H1 (cell line): ENCODE measurements at regions not wholly inside any gene's neighbourhood (a gene's known extent, or its start where the extent isn't known, plus 50 kb on each side); places are given as distances from the start of the nearest gene placed in this dataset.

Source experiments
- CTCF ChIA-PET: fragments of 300-600 bp; sonication (Branson Sonifier 250); formaldehyde crosslinking; loops from one replicate; lab custom pipeline; 2021; ENCODE audit not compliant: partially characterized antibody; lab: Charles Lee
- POLR2A ChIA-PET: fragments of 300-600 bp; sonication (Branson Sonifier 250); formaldehyde crosslinking; loops from one replicate; lab custom pipeline; 2021; ENCODE audit warnings: inconsistent platforms; ENCODE audit not compliant: partially characterized antibody; lab: Charles Lee
- DNase-seq, 2 experiments: peaks; one replicate each; pipeline versions ENCODE4 v3.0.0 to v3.0.0-alpha.2; 2010 to 2022; ENCODE audit warnings: low spot score in 2 of 2, low read depth in 1 of 2, mixed read lengths in 1 of 2
- FAIRE-seq: peaks from 2 replicates; lab custom pipeline; 2011; peaks lifted over from hg19 to GRCh38; lab: Jason Lieb, UNC
- H2AFZ ChIP-seq: 2 replicates; pipeline ENCODE4 v1.8.1; 2012; ENCODE audit warnings: low read length, inconsistent platforms
- H2AK5ac ChIP-seq: 2 replicates; pipeline ENCODE4 v1.6.1; 2013; ENCODE audit warnings: low read depth, low read length
- H2BK120ac ChIP-seq: replicated peaks from 2 replicates; pipeline ENCODE3; 2013; ENCODE audit warnings: low read depth, low read length, inconsistent platforms
- H2BK12ac ChIP-seq: 2 replicates; pipeline ENCODE4 v1.6.1; 2013; ENCODE audit warnings: low read depth, low read length
- H2BK15ac ChIP-seq: 2 replicates; pipeline ENCODE4 v1.6.1; 2013; ENCODE audit warnings: low read length
- H2BK20ac ChIP-seq: 2 replicates; pipeline ENCODE4 v1.6.1; 2013; ENCODE audit warnings: low read length
- H2BK5ac ChIP-seq: 2 replicates; pipeline ENCODE4 v1.6.1; 2013; ENCODE audit warnings: low read depth, low read length
- H3K14ac ChIP-seq: 2 replicates; pipeline ENCODE4 v1.6.1; 2013; ENCODE audit warnings: inconsistent platforms; ENCODE audit not compliant: insufficient read length
- H3K18ac ChIP-seq: 2 replicates; pipeline ENCODE4 v1.6.1; 2013; ENCODE audit warnings: low read length; ENCODE audit errors: extremely low read depth
- H3K23ac ChIP-seq: 2 replicates; pipeline ENCODE4 v1.6.1; 2013; ENCODE audit warnings: inconsistent platforms; ENCODE audit not compliant: insufficient read length
- H3K23me2 ChIP-seq: 2 replicates; pipeline ENCODE4 v1.6.1; 2013; ENCODE audit warnings: low read depth, low read length
- H3K27ac ChIP-seq: 2 replicates; pipeline ENCODE4 v1.6.1; 2011; ENCODE audit warnings: low read depth, low read length, inconsistent platforms
- H3K27me3 ChIP-seq, 4 experiments: replicated peaks in 1 of 4; 1 replicate in 1 of 4; 2 replicates in 3 of 4; pipeline versions ENCODE4 v1.6.1 to v1.8.1; 2011 to 2013; ENCODE audit warnings: low read length in 3 of 4, mild to moderate bottlenecking in 3 of 4, inconsistent platforms in 2 of 4, mixed read lengths in 2 of 4, moderate library complexity in 1 of 4; ENCODE audit not compliant: control insufficient read depth in 3 of 4, insufficient read depth in 3 of 4; ENCODE audit errors: extremely low read depth in 1 of 4
- H3K36me3 ChIP-seq, 4 experiments: 2 replicates each; pipeline versions ENCODE4 v1.6.1 to v1.8.1; 2011 to 2013; ENCODE audit warnings: mild to moderate bottlenecking in 4 of 4, low read length in 3 of 4, moderate library complexity in 2 of 4, control low read depth in 1 of 4, inconsistent platforms in 1 of 4; ENCODE audit not compliant: insufficient read depth in 4 of 4, control insufficient read depth in 2 of 4
- H3K4ac ChIP-seq: replicated peaks from 2 replicates; pipeline ENCODE3; 2013; ENCODE audit warnings: low read length, low read depth, mixed read lengths, inconsistent platforms; ENCODE audit not compliant: insufficient read length
- H3K4me1 ChIP-seq, 4 experiments: replicated peaks in 1 of 4; 1 replicate in 1 of 4; 2 replicates in 3 of 4; pipeline versions ENCODE4 v1.6.1 to v1.8.1; 2011 to 2013; ENCODE audit warnings: low read length in 3 of 4, inconsistent platforms in 2 of 4, mixed read lengths in 1 of 4; ENCODE audit not compliant: insufficient read depth in 4 of 4, control insufficient read depth in 3 of 4
- H3K4me2 ChIP-seq, 2 experiments: 2 replicates each; pipeline versions ENCODE4 v1.6.1 to v1.8.1; 2011 to 2013; ENCODE audit warnings: low read depth in 2 of 2, low read length in 2 of 2, control low read depth in 1 of 2, inconsistent platforms in 1 of 2, mild to moderate bottlenecking in 1 of 2; ENCODE audit not compliant: insufficient read depth in 1 of 2
- H3K4me3 ChIP-seq, 4 experiments: fragments of 200-600, 300-600 bp in 1 of 4; sonication (generic), shearing (Covaris generic), sonication (Bioruptor Twin) in 1 of 4; 2 replicates each; pipeline versions ENCODE4 v1.5.1 to v1.8.1; 2011 to 2016; ENCODE audit warnings: low read length in 4 of 4, low read depth in 3 of 4, control low read depth in 2 of 4, inconsistent platforms in 2 of 4, mild to moderate bottlenecking in 2 of 4, mixed read lengths in 1 of 4, moderate library complexity in 1 of 4; ENCODE audit not compliant: insufficient read depth in 2 of 4; ENCODE audit errors: extremely low read depth in 1 of 4
- H3K56ac ChIP-seq: replicated peaks from 2 replicates; pipeline ENCODE3; 2013; ENCODE audit warnings: low read depth, mild to moderate bottlenecking, mixed read lengths, low read length, inconsistent platforms; ENCODE audit not compliant: insufficient read length
- H3K79me1 ChIP-seq: 2 replicates; pipeline ENCODE4 v1.6.1; 2013; ENCODE audit warnings: low read depth, low read length, control low read depth
- H3K79me2 ChIP-seq, 2 experiments: 2 replicates each; pipeline versions ENCODE4 v1.6.1 to v1.8.1; 2012 to 2013; ENCODE audit warnings: low read length in 2 of 2, mild to moderate bottlenecking in 2 of 2, inconsistent platforms in 1 of 2; ENCODE audit not compliant: insufficient read depth in 2 of 2, control insufficient read depth in 1 of 2
- H3K9ac ChIP-seq, 4 experiments: replicated peaks in 1 of 4; 1 replicate in 1 of 4; 2 replicates in 3 of 4; pipeline versions ENCODE4 v1.6.1 to v1.8.1; 2011 to 2013; ENCODE audit warnings: low read depth in 3 of 4, low read length in 3 of 4, control low read depth in 2 of 4, mild to moderate bottlenecking in 2 of 4, moderate library complexity in 2 of 4, inconsistent platforms in 1 of 4; ENCODE audit errors: extremely low read depth in 1 of 4
- H3K9me3 ChIP-seq, 2 experiments: 2 replicates each; pipeline versions ENCODE4 v1.6.1 to v1.8.1; 2012 to 2013; ENCODE audit warnings: mild to moderate bottlenecking in 2 of 2, moderate library complexity in 2 of 2, control low read depth in 1 of 2, inconsistent platforms in 1 of 2, low read depth in 1 of 2, low read length in 1 of 2, mixed read lengths in 1 of 2; ENCODE audit not compliant: insufficient read depth in 2 of 2
- H4K20me1 ChIP-seq, 2 experiments: replicated peaks in 1 of 2; 2 replicates each; pipeline versions ENCODE3 to v1.8.1; 2011 to 2013; ENCODE audit warnings: inconsistent platforms in 2 of 2, low read length in 2 of 2, mild to moderate bottlenecking in 1 of 2; ENCODE audit not compliant: insufficient read depth in 2 of 2, control insufficient read depth in 1 of 2
- H4K5ac ChIP-seq: 2 replicates; pipeline ENCODE4 v1.6.1; 2013; ENCODE audit warnings: low read length, low read depth, mixed read lengths, inconsistent platforms; ENCODE audit not compliant: insufficient read length
- H4K8ac ChIP-seq: 2 replicates; pipeline ENCODE4 v1.8.0; 2013; ENCODE audit warnings: mild to moderate bottlenecking, moderate library complexity, low read length, inconsistent platforms; ENCODE audit not compliant: insufficient read depth; ENCODE audit errors: extremely low read depth
- H4K91ac ChIP-seq: replicated peaks from 2 replicates; pipeline ENCODE3; 2013; ENCODE audit warnings: low read length, mixed read lengths, inconsistent platforms; ENCODE audit not compliant: insufficient read length
- ATF2 ChIP-seq: IDR thresholded peaks from 2 replicates; pipeline ENCODE4 v1.6.1; 2012; ENCODE audit warnings: low read length, inconsistent platforms
- BCL11A ChIP-seq, 2 experiments: IDR thresholded peaks; one replicate each; pipeline ENCODE4 v1.6.1; 2011; ENCODE audit warnings: low read depth in 2 of 2, low read length in 2 of 2, mild to moderate bottlenecking in 2 of 2
- CHD1 ChIP-seq: IDR thresholded peaks from 2 replicates; pipeline ENCODE4 v1.6.1; 2012; ENCODE audit warnings: low read depth, low read length, improper control_type of control experiment
- EP300 ChIP-seq, 2 experiments: IDR thresholded peaks; 1 replicate in 1 of 2; 2 replicates in 1 of 2; pipeline ENCODE4 v1.6.1; 2011 to 2012; ENCODE audit warnings: low read depth in 2 of 2, low read length in 2 of 2, mild to moderate bottlenecking in 2 of 2, borderline replicate concordance in 1 of 2, inconsistent platforms in 1 of 2, moderate library complexity in 1 of 2
- JUND ChIP-seq: IDR thresholded peaks from 2 replicates; pipeline ENCODE4 v1.6.1; 2011; ENCODE audit warnings: mild to moderate bottlenecking, improper control_type of control experiment, low read length
- KDM5A ChIP-seq: fragments of 200-600 bp; IDR thresholded peaks from 2 replicates; pipeline ENCODE4 v1.7.1; 2012; ENCODE audit warnings: mild to moderate bottlenecking, low read length, inconsistent platforms, mixed read lengths
- POU5F1 ChIP-seq: IDR thresholded peaks from 2 replicates; pipeline ENCODE4 v1.6.1; 2011; ENCODE audit warnings: low read depth, mild to moderate bottlenecking, low read length, moderate library complexity
- TAF1 ChIP-seq: IDR thresholded peaks from 2 replicates; pipeline ENCODE4 v1.6.1; 2011; ENCODE audit warnings: mild to moderate bottlenecking, low read depth, low read length
- TBP ChIP-seq: IDR thresholded peaks from 2 replicates; pipeline ENCODE4 v1.6.1; 2011; ENCODE audit warnings: low read depth, low read length, improper control_type of control experiment
- TEAD4 ChIP-seq: IDR thresholded peaks from 2 replicates; pipeline ENCODE4 v1.6.1; 2012; ENCODE audit warnings: low read depth, low read length, inconsistent platforms, mixed read lengths
- YY1 ChIP-seq: IDR thresholded peaks from 2 replicates; pipeline ENCODE4 v1.6.1; 2011; ENCODE audit warnings: low read depth, mild to moderate bottlenecking, low read length
- WGBS, 2 experiments: shearing (Covaris generic) in 1 of 2; methylation state at CpG; one replicate each; pipeline versions ENCODE4 v1.1.6 to v1.1.7; 2013 to 2015; ENCODE audit warnings: low lambda C conversion rate in 2 of 2, mixed read lengths in 2 of 2, inconsistent platforms in 1 of 2, low coverage in 1 of 2, missing lambda C conversion rate in 1 of 2; ENCODE audit not compliant: insufficient replicate concordance in 2 of 2, insufficient coverage in 1 of 2, insufficient read length in 1 of 2; ENCODE audit errors: extremely low coverage in 1 of 2, missing lambda C conversion rate in 1 of 2; 5-methylcytosine and 5-hydroxymethylcytosine counted together

GRCh38 chr12:92404259-92404894, 258.7 kb upstream of the BTG1 start:
- H2AFZ ChIP-seq, result no peak overlapping the region
- H4K8ac ChIP-seq, result no peak overlapping the region
- no peak for TF ChIP-seq CHD1
- no peak for TF ChIP-seq POU5F1
- no peak for TF ChIP-seq TBP
- no peak for TF ChIP-seq YY1
- TF ChIP-seq ATF2, result no peak
- TF ChIP-seq KDM5A, result no peak
- TF ChIP-seq TEAD4, result no peak
- no peak for TF ChIP-seq BCL11A (IDR thresholded peaks at IDR 0.05; ENCODE audit: low read depth in 2 of 2, low read length in 2 of 2)
- no peak for TF ChIP-seq TAF1
- no peak for TF ChIP-seq JUND
- TF ChIP-seq EP300 (IDR thresholded peaks at IDR 0.05; ENCODE audit: borderline replicate concordance in 1 of 2, low read depth in 2 of 2, low read length in 2 of 2), result no peak
- TF ChIP-seq, all 59 proteins: peak for 0
- Histone ChIP-seq H2AK5ac (no peak overlapping the region), H3K56ac (no peak overlapping the region), H3K9me3 (peaks cover 0 to 6% of the 10 kb centered on the region in 2 experiments; a peak in 1 of 4 replicates), H2BK12ac (no peak overlapping the region), H4K91ac (no peak overlapping the region), H2BK15ac (no peak overlapping the region), H2BK5ac (no peak overlapping the region), H3K36me3 (no peaks in the 10 kb centered on the region), H3K23ac (no peak overlapping the region), H3K79me1 (no peaks in the 10 kb centered on the region), H3K4me1 (no peaks in the 10 kb centered on the region), H3K23me2 (no peaks in the 10 kb centered on the region), H3K27ac (no peak overlapping the region), H3K27me3 (no peaks in the 10 kb centered on the region), H3K18ac (no peak overlapping the region), H3K14ac (no peak overlapping the region), H3K79me2 (no peaks in the 10 kb centered on the region), H4K20me1 (no peaks in the 10 kb centered on the region), H4K5ac (no peak overlapping the region), H3K4me3 (no peak overlapping the region), H3K4me2 (no peak overlapping the region), H3K4ac (no peak overlapping the region), H2BK20ac (no peak overlapping the region), H2BK120ac (no peak overlapping the region), H3K9ac (no peak overlapping the region)
- POLR2A ChIA-PET, result no interaction called here
- 100% methylated on average over 1 of the region's 1 CpG; no CpG with 5 or more reads in 1 of the 2 experiments for WGBS, 2 experiments
- CTCF ChIA-PET, result interaction anchor here (0.8 to 0.9 kb wide), 2 partner anchors 99 to 593 kb away, joined by 3 to 4 read pairs; no protein-coding TSS in a partner anchor
- FAIRE-seq (no peak), DNase-seq (no peak)
